Prostate gland (tissue), 2 donors: ENCODE measurements at regions not wholly inside any gene's neighbourhood (a gene's known extent, or its start where the extent isn't known, plus 50 kb on each side); places are given as distances from the start of the nearest gene placed in this dataset.

Experiments
- POLR2A ChIP-seq: fragments of 450-650 bp; IDR thresholded peaks from one replicate; pipeline ENCODE4 v1.6.1; 2016; ENCODE audit warnings: antibody characterized with exemption, mild to moderate bottlenecking
- POLR2AphosphoS5 ChIP-seq: sonication (generic); formaldehyde crosslinking; IDR thresholded peaks from one replicate; pipeline ENCODE4 v1.6.1; 2017; ENCODE audit warnings: antibody characterized with exemption
- TF ChIP-seq, protein P1 (sequence below), 4 experiments: fragments of 200-600 bp in 2 of 4; fragments of 450-650 bp in 2 of 4; sonication (generic) in 2 of 4; IDR thresholded peaks; 1 replicate in 3 of 4; 2 replicates in 1 of 4; pipeline ENCODE4 v1.5.1; 2016 to 2019; ENCODE audit warnings: antibody characterized with exemption in 4 of 4, mild to moderate bottlenecking in 2 of 4, moderate library complexity in 2 of 4

DNA sequence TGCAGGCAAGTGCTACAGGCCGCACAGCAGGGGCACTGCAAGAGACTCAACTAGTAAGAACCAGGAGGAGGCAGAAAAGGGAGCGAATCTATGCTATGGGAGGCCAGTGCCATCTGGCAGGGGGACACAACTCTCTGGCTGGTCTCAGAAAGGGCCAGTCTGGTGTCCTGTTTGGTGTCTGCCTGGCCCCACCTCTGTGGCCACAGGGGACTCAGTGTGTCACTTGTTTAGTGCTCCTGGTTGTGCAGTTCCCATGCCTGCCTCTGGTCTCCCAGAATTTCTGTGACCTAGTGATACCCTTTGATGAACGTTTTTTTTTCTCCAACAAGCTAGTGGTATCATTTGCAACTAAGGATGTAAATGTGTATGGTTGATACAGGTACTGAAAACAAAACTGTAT is 59.2 kb upstream of the JCAD start:
- TF ChIP-seq, protein P1, sequence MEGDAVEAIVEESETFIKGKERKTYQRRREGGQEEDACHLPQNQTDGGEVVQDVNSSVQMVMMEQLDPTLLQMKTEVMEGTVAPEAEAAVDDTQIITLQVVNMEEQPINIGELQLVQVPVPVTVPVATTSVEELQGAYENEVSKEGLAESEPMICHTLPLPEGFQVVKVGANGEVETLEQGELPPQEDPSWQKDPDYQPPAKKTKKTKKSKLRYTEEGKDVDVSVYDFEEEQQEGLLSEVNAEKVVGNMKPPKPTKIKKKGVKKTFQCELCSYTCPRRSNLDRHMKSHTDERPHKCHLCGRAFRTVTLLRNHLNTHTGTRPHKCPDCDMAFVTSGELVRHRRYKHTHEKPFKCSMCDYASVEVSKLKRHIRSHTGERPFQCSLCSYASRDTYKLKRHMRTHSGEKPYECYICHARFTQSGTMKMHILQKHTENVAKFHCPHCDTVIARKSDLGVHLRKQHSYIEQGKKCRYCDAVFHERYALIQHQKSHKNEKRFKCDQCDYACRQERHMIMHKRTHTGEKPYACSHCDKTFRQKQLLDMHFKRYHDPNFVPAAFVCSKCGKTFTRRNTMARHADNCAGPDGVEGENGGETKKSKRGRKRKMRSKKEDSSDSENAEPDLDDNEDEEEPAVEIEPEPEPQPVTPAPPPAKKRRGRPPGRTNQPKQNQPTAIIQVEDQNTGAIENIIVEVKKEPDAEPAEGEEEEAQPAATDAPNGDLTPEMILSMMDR (IDR thresholded peaks at IDR 0.05), result no peak
- no peak for TF ChIP-seq POLR2A
- TF ChIP-seq POLR2AphosphoS5, result no peak
